ENCODE measurements at regions not wholly inside any gene's neighbourhood (a gene's known extent, or its start where the extent isn't known, plus 50 kb on each side); places are given as distances from the start of the nearest gene placed in this dataset.

DNA sequence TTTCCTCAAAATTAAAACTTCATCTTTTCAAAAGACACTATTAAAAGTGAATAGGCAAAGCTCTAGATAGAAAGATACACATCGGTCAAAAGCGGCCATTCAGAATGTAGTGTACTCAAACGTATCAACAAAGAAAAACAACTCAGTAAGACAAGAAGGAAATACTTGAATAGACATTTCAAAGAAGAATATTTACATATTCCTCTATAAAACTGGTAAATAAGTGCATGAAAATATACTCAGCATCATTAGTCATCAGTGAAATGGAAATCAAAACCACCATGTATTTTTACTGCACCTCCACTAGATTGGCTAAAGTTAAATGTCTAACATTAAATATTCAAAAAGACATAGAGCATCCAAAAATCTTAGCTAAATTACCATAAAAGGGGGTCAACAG lies 551.1 kb upstream of the SORCS1 start:
- no peak overlapping the region for H3K9ac ChIP-seq (ENCODE audit: low read length)
- intact Hi-C loops (cut with micrococcal nuclease) = no loop called here
- POLR2A ChIA-PET = no interaction called here
- no peaks in the 10 kb centered on the region for H3K79me2 ChIP-seq (ENCODE audit: control insufficient read depth, insufficient read depth, low read length)
- no peak for ATAC-seq (ENCODE audit: low read depth)
- Mint-ChIP-seq H3K4me3 (no peak overlapping the region), H3K27ac (no peak overlapping the region), H3K4me1 (no peaks in the 10 kb centered on the region), H3K27me3 (no peaks in the 10 kb centered on the region), H3K9me3 (ENCODE audit: insufficient read depth) (no peaks in the 10 kb centered on the region)
- WGBS (ENCODE audit: insufficient coverage) = no CpG with 5 or more reads among the region's 3 CpGs
- TF ChIP-seq EZH2 (IDR thresholded peaks at IDR 0.05; ENCODE audit: borderline replicate concordance, insufficient read depth, low read depth, low read length, poor library complexity, severe bottlenecking) = no peak
- TF ChIP-seq, protein P1, sequence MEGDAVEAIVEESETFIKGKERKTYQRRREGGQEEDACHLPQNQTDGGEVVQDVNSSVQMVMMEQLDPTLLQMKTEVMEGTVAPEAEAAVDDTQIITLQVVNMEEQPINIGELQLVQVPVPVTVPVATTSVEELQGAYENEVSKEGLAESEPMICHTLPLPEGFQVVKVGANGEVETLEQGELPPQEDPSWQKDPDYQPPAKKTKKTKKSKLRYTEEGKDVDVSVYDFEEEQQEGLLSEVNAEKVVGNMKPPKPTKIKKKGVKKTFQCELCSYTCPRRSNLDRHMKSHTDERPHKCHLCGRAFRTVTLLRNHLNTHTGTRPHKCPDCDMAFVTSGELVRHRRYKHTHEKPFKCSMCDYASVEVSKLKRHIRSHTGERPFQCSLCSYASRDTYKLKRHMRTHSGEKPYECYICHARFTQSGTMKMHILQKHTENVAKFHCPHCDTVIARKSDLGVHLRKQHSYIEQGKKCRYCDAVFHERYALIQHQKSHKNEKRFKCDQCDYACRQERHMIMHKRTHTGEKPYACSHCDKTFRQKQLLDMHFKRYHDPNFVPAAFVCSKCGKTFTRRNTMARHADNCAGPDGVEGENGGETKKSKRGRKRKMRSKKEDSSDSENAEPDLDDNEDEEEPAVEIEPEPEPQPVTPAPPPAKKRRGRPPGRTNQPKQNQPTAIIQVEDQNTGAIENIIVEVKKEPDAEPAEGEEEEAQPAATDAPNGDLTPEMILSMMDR (IDR thresholded peaks at IDR 0.05) = no peak
- no peak for DNase-seq
- H3K27me3 ChIP-seq (replicated peaks in 1 of 4; ENCODE audit: control extremely low read depth in 1 of 4, control insufficient read depth in 3 of 4, insufficient read depth in 4 of 4, low read length in 3 of 4) = no peaks in the 10 kb centered on the region
- H3K9me3 ChIP-seq (ENCODE audit: control extremely low read depth in 1 of 3, control insufficient read depth in 2 of 3, insufficient read depth in 1 of 3, low read length in 2 of 3) = no peaks in the 10 kb centered on the region
- no peak overlapping the region for H3K4me3 ChIP-seq (ENCODE audit: control extremely low read depth in 1 of 5, extremely low read depth in 1 of 5, insufficient read depth in 1 of 5, low read depth in 2 of 5, low read length in 4 of 5)
- no peak overlapping the region for H3K4me2 ChIP-seq (replicated peaks; ENCODE audit: low read depth, low read length, poor library complexity, severe bottlenecking)
- no peaks in the 10 kb centered on the region for H3K36me3 ChIP-seq (replicated peaks in 1 of 2; ENCODE audit: control extremely low read depth in 1 of 2, control insufficient read depth in 1 of 2, extremely low read depth in 1 of 2, insufficient read depth in 2 of 2, low read length in 1 of 2)
- H2AFZ ChIP-seq (ENCODE audit: insufficient read depth, low read depth, low read length, poor library complexity, severe bottlenecking) = no peak overlapping the region
- CTCF ChIA-PET = no interaction called here
- H3K27ac ChIP-seq (ENCODE audit: low read length in 2 of 2) = no peak overlapping the region
- H4K20me1 ChIP-seq (ENCODE audit: control insufficient read depth, insufficient read depth, low read length, poor library complexity, severe bottlenecking) = no peaks in the 10 kb centered on the region
- H3K4me1 ChIP-seq (ENCODE audit: control insufficient read depth in 2 of 2, insufficient read depth in 2 of 2, low read length in 2 of 2) = no peaks in the 10 kb centered on the region

DNA sequence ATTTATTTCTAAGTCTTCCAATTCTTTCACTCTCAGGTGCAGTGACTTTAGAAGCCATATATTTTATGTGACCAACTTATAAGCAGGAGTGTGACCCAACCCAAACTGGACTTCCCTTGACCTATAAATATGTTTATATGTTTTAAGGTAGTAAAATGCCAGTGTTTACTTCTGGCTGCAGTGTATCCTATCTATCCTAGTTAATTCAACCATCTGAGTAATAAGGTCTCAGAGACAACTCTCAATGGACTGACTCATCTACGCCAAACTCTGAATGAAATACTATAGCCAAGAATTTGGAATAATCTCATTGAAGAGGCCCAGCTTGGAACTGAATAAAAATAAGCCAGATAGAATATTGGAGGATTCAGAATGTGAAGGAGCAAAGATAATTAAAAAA lies 544.5 kb upstream of the SORCS1 start:
- Mint-ChIP-seq H3K27me3 (no peaks in the 10 kb centered on the region), H3K4me1 (no peaks in the 10 kb centered on the region), H3K4me3 (no peak overlapping the region), H3K27ac (no peak overlapping the region), H3K9me3 (ENCODE audit: insufficient read depth) (no peaks in the 10 kb centered on the region)
- ATAC-seq (ENCODE audit: low read depth) (no peak), DNase-seq (no peak)
- ChIA-PET POLR2A (no interaction called here), CTCF (no interaction called here)
- H3K27ac ChIP-seq (ENCODE audit: low read length in 2 of 2) = no peak overlapping the region
- no peak overlapping the region for H3K4me3 ChIP-seq (ENCODE audit: control extremely low read depth in 1 of 5, extremely low read depth in 1 of 5, insufficient read depth in 1 of 5, low read depth in 2 of 5, low read length in 4 of 5)
- TF ChIP-seq EZH2 (IDR thresholded peaks at IDR 0.05; ENCODE audit: borderline replicate concordance, insufficient read depth, low read depth, low read length, poor library complexity, severe bottlenecking) = no peak
- TF ChIP-seq, protein P1 (IDR thresholded peaks at IDR 0.05) = no peak
- H2AFZ ChIP-seq (ENCODE audit: insufficient read depth, low read depth, low read length, poor library complexity, severe bottlenecking) = no peak overlapping the region
- no peaks in the 10 kb centered on the region for H3K36me3 ChIP-seq (replicated peaks in 1 of 2; ENCODE audit: control extremely low read depth in 1 of 2, control insufficient read depth in 1 of 2, extremely low read depth in 1 of 2, insufficient read depth in 2 of 2, low read length in 1 of 2)
- no peaks in the 10 kb centered on the region for H3K4me1 ChIP-seq (ENCODE audit: control insufficient read depth in 2 of 2, insufficient read depth in 2 of 2, low read length in 2 of 2)
- intact Hi-C loops (cut with micrococcal nuclease) = no loop called here
- no peak overlapping the region for H3K4me2 ChIP-seq (replicated peaks; ENCODE audit: low read depth, low read length, poor library complexity, severe bottlenecking)
- no peaks in the 10 kb centered on the region for H3K9me3 ChIP-seq (ENCODE audit: control extremely low read depth in 1 of 3, control insufficient read depth in 2 of 3, insufficient read depth in 1 of 3, low read length in 2 of 3)
- H3K79me2 ChIP-seq (ENCODE audit: control insufficient read depth, insufficient read depth, low read length) = no peaks in the 10 kb centered on the region
- no peaks in the 10 kb centered on the region for H3K27me3 ChIP-seq (replicated peaks in 1 of 4; ENCODE audit: control extremely low read depth in 1 of 4, control insufficient read depth in 3 of 4, insufficient read depth in 4 of 4, low read length in 3 of 4)
- WGBS (ENCODE audit: insufficient coverage) = no CpG with 5 or more reads among the region's 1 CpG
- no peak overlapping the region for H3K9ac ChIP-seq (ENCODE audit: low read length)
- H4K20me1 ChIP-seq (ENCODE audit: control insufficient read depth, insufficient read depth, low read length, poor library complexity, severe bottlenecking) = no peaks in the 10 kb centered on the region

All from B cell (primary cell).